Stimulated activated CD8-positive, alpha-beta memory T cell treated with anti-CD3 and anti-CD28 coated beads, Interleukin-2, amount 100 ng/mL, for 1 hour (primary cell): ENCODE measurements at regions not wholly inside any gene's neighbourhood (a gene's known extent, or its start where the extent isn't known, plus 50 kb on each side); places are given as distances from the start of the nearest gene placed in this dataset.
"Not testable (repeated sequence)": the region's sequence is repeated elsewhere in the genome, so short reads cannot be mapped to it uniquely, and the experiment has no call there.

Source experiments
- DNase-seq, 2 donors: peaks; one replicate each; pipeline ENCODE4 v3.0.0-alpha.2; 2020; ENCODE audit warnings: low read depth in 2 of 2

DNA sequence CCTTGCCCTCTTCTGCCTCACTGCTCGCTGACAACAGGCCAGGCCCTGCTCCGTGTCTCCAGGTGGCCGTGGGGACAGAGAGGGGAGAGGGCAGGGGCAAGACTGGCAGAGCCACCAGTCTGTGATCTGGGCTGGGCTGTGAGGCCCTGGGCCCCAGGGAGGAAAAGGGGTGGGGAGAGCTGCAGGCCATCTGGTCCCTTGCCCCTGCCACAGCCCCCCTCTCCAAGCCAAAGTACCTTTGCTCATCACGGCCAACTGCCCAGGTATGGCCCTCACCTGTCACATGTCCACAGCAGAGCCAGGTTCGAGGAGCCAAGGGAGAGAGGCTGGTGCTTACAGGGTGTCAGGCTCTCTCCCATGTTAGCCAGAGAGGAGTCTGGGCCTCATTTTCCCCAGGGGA, 91.4 kb upstream of the LHX1 start:
- no peak for DNase-seq

DNA sequence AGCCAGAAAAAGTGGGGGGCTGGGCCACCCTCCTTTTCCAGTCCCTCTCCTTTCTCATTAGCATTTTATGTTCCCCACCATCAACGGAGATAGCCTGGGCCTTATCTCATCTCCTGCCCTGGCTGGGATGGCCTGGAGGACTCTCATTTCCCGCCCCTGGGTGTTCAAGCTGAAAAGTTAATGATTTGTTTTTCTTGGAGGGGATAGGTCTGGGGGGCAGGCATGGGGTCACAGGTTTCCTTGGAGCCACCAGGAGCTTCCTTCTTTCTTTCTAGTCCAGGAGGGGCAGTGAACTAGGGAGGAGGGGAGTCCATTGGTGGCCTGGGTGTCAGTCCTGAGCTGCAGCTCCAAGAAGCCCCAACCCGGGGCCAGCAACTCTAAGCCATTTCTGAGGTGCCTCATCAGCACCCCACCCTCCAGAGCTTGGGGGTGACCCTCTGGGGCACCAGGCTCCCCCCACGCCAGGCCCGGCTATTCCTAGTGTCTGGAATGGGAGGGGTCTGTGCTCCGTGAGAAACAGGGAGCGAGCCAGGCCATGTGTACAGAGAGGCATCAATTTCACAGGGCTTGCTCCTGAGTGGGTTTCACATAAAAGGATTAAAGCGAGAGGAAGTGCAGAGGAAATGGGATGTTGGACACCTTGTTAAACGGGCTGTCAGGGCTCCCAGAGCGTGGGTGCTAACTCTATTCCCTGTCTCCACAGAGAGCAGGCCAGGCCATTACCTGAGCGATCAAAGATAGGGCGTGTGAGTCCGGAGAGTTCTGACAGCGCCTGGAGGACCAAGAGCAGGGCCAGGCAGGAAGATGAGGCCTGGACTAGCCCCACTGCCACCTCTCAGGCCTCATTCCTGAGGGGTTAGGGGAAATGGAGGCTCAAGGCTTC, 90.6 kb upstream of the LHX1 start:
- DNase-seq = no peak

DNA sequence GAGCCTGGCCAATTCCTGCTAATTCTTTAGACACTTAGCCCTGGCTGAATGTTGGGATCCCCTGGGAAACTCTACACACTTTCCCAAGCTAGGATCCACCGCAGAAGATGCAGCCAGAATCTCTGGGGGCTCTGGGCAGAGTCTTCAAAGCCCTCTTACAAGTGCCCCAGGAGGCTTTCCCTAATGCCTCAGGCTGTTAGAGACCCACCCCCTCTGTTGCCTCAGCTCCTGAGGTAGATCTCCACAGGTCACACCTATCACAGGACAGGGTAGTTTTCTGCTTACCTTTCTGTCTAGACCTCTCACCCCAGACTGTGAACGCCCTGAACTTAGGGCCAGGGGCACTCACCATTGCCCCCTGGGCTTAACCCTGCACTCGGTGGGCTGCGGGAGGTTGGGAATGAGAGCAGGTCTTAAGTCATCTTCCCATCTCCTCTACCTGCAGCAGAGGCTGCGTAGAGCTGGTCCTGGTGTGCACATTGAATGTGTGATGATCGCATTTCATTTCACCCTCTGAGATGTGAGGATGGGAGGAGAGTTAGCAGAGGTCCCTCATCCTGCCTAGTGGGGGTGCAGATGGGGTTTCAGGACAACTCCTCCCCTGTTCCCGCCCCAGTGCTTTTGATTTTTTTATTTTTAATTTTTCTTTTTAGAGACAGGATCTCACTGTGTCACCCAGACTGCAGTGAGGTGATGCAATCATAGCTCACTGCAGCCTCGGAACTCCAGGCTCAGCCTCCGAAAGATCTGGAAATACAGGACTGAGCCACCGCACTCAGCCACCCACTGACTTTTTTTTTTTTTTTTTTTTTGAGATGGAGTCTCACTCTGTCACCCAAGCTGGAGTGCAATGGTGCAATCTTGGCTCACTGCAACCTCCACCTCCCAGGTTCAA, 89.0 kb upstream of the LHX1 start:
- no peak for DNase-seq

DNA sequence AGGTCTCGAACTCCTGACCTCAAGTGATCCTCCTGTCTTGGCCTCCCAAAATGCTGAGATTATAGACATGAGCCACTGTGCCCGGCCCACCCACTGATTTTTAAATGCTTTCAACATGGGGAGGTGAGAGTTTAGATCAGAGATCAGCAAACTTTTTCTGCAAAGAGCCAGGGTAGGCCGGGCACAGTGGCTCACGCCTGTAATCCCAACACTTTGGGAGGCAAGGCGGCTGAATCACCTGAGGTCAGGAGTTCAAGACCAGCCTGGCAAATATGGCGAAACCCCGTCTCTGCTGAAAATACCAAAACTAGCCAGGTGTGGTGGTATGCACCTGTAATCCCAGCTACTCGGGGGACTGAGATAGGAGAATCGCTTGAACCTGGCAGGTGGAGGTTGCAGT, 88.3 kb upstream of the LHX1 start:
- not testable (repeated sequence) for DNase-seq

DNA sequence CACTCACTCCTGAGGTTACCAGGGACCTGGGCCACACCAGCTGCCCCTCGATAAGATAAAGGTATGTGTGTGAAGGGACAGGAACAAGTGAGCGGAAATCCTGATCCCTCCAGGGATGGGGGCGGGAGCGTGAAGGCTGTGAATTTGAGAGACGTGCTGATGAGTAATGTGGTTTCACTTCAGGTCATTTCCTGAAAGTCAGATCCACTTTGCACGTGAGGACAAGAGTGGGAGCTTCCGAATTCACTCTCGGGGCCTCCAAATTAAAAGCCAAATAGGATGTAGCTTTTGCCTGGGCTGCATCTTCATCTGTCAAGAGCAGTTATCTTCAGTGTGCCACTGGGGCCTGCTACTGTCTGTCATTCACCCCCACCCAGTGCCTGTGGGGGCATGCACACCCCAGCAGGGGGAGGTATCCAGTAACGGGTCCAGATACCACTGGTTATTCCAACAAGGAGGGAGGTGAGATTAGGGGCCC, 87.4 kb upstream of the LHX1 start:
- no peak for DNase-seq

DNA sequence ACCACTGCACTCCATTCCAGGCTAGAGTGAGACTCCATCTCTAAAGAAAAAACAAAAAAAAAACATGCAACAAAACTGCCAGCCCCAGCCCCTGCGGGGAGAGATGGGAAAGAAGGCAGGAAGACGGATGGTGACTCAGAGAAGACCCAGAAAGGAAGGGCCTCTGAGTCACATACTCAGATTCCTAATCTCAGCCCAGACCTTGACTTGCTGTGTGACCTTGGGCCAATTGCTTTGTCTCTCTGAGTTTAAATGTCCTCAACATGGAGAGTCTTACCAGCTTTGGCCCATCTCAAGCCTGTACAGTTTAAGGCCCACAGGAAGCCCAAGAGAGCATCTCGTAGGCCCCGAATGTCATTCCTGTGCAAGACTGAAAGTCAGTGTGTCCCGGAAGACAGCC, 86.5 kb upstream of the LHX1 start:
- no peak for DNase-seq

DNA sequence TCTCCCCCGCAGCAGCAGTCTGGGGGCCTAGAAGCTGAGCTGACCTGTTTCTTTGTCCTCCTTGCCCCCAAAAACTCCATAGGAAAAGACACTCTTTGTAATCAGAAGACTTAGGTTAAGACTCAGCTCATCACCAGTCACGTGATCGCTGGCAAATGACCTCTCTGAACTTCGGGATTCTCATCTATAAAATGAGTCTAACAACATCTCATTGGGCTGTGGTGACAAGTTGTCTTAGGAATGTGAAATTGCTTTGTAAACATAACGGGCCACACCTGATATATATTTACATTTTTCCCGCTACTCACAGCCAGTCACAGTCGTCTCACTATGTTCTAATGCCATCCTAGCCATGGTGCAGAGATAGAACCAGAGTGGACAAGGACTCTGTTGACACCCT, 86.0 kb upstream of the LHX1 start:
- DNase-seq = no peak

DNA sequence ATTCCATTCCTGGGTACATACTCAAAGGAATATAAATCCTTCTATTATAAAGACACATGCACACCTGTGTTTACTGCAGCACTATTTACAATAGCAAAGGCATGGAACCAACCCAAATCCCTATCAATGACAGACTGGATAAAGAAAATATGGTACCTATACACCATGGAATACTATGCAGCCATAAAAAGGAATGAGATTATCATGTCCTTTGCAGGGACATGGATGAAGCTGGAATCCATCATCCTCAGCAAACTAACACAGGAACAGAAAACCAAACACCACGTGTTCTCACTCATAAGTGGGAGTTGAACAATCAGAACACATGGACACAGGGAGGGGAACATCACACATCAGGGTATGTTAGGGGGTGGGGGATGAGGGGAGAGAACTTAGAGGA, 84.8 kb upstream of the LHX1 start:
- DNase-seq = not testable (repeated sequence)

DNA sequence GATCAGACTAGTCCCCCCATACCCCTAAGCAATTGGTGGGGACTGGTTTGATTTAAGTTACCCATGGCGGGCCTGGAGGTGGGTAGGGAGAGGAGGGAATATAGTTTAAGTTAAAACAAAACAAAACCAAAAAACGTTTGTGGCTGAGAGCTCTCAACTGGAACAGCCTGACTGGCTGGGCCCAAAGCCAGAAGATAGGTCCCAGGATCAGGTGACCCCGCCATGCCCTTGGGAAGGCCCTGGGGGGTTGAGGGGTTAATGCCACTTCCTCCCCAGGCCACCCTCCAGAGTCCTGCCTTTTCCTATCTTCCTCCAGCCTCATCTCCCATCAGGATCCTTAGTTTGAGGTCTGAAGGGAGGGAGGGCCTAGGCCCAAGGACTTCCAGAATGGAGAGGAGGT, 82.3 kb upstream of the LHX1 start:
- no peak for DNase-seq

DNA sequence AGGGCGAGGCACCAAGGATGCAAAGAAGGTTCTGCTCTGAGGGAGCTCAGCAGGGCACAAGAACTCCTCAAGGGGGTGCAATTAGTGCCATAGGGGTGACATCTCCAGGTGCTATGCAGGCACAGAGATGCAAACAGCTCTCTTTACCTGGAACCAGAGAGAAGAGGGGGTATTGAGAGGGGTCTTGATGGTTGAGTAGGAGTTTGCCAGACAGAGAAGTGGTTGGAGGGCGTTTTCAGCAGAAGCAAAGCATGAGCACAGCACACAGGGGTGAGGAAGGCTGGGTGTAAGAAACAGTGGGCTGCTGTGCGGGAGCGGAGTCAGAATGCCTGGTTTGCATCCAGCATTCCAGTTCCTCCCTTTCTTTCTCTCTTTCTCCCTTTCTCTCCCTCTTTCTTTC, 81.8 kb upstream of the LHX1 start:
- DNase-seq = no peak

DNA sequence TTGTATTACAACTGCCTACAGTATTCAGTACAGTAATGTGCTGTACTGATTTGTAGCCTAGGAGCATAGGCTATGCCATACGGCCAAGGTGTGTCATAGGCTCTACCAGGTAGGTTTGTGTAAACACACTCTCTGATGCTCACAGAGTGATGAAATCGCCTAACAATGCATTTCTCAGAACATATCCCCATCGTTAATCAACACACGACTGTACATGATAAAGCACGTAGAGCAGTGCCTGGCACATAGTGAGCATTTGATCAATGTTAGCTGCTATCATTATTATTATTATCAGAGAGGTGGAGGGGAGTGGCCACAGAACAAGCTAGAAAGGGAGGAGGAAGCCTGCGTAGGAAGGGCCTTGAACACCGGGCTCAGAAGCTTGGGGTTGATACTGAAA, 81.1 kb upstream of the LHX1 start:
- no peak for DNase-seq

DNA sequence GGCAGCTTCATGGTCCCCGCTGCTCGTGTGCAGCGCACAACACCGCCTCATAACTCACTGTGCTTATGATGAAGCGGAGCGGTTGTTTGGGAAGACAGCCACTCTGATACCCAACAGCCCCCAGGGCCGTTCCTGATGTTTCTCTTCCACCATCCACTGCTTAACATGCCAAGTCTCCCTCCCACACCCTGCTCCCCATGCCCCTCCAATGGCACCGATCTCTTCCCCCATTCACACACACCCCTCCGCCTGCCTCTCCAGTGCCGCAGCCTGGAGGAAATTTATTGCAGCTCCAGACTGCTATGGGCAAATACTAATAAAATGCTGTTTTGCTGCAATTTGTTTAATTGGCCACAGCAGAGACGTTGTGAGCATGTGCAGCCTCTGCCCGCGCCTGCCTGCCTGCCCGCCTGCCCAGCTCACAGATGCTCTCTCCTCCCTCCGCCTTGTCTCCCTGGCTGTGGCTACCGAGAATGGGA, 80.3 kb upstream of the LHX1 start:
- no peak for DNase-seq

DNA sequence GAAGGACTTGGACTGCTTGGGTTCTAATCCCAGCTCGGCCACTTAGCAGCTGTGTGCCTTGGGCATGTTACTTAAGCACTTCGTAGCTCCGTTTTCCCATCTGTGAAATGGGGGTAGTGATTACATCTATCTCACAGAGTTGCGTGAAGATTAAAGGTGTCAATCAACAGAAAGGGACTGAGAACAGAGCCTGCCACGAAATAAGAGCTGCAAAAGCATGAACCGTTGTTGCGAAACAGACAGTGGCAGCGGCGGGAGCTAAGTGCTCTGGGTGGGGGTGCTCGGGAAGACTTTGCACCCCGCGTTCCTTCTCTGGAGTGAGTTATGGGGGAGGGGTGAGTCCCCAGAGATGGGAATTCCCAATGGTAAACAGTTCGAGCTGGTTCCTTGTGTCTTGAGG, 79.6 kb upstream of the LHX1 start:
- no peak for DNase-seq

DNA sequence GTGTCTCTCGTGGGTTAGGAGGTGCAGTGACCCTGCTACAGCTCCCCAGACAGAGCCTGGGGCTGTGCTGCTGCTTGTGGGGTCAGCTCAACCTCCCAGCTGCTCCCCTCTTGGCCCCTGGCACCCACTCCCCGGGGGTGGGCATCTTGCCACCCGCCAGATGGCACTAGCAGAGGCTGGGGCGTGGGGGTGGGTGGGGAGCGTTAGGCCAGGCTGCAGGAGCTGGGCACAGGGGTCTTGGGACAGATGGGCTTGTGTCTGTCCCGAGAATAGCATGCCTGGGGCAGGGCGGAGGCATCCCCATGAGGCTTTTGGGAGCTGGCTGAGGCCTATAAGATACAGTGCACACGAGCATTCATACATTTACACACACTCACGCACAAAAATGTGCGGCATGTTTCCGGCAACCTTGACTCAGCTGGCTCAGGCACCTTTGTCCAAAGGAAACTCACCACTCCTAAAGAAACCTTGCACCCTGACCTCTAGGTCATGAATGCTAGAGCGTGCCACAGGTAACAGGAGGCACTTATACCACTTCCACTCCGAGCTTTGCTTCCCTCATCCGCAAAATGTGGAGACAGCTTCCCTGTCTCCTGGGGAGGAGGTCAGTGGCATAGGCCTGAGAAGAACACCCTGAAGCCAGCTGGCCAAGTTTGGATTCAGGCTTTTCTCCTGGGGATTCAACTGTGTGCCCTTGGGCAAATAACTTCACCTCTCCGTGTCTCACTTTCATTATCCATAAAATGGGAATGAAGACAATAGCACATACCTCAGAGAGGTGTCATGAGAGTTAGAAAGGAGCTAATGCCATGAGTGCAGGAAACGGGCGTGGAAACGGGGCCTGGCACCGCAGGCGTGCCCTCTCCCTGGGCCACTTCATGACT, 78.9 kb upstream of the LHX1 start:
- DNase-seq = no peak

DNA sequence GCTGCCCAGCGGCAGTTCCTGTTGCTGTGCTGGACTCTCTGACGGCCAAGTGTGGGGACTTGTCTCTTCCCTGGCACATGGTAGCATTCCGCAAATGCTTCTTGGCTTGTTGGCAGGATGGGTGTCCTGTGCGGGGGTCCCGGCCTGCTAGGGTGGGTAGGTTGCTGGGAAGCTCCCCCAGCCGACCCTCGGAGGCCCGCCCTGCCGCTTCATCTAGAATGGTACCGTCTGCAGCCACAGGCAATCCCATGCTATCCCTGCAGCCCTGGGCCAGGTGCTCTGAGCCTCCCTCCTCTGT, 78.3 kb upstream of the LHX1 start:
- DNase-seq = no peak

DNA sequence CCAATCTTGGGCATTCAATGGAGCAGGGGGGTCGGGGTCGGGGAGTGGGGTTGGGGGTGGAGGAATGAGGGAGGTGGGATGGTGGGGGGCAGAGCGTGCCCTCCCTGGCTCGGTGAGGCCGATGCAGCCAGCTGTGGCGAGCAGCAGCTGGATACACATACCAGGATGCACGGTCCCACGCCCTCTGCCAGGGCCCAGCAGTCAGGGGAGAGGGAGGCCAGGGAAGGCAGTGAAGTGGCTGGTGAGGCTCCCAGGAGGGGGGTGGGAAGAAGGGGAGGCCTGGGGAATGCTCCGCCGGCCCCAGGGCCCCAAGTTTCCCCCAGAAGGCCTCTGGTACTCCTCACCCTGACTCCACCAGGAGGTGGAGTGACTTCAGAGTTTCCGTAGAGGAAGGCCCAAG, 77.6 kb upstream of the LHX1 start:
- no peak for DNase-seq

DNA sequence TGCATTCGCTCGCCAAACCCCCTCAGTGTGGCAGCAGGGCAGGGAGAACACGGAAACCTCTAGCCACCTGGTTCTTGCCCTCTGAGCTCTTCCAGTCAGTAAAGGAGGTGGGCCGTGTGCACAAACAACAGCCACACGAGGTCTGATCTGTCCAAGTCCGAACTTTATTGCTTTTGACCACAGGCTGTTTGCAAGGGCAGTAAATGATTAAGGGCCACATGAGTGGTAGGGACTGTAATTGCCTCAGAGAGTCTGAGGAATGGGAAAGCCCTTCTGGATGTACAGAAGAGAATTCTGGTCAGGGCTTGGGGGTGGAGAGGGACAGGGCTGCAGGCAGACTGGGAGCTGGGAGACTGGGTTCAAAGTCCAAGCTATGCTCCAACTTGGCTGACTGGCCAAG, 75.7 kb upstream of the LHX1 start:
- no peak for DNase-seq

DNA sequence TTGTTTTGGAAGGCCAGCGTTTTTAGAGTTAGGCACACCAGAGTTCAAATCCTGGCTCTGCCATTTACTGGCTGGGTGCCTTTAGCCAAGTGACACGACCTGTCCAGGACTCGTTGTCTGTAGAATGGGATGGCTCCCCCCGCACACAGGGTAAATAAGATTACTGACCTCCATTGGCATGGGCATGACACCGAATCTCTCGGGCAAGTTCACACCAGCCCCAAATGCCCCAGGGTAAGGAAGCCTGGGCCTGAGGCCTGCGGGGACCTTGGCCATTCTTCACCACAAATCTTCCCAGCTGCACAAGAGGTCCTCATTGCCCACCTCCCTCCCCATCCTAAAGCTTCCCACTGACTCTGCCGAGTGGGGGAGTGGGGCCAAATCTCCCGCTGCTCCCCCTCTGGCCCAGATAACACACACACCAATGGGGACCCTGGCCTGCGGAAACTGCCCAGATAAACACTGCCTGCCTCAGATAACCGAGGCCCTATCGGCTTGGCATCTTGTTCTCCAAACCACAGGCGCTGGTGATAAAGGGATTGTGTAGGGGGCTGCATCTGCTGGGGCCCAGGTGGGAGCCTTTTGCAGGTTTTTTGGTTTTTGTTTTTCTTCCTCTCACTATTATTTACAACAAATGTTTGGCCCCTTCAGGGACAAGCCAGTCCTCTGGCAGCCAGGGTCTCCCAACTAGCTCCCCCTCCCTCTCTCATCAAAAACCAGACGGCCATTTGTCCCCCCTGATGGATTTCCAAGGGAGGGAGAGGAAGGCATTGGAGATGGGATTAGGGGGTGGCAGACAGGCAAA, 75.0 kb upstream of the LHX1 start:
- no peak for DNase-seq

DNA sequence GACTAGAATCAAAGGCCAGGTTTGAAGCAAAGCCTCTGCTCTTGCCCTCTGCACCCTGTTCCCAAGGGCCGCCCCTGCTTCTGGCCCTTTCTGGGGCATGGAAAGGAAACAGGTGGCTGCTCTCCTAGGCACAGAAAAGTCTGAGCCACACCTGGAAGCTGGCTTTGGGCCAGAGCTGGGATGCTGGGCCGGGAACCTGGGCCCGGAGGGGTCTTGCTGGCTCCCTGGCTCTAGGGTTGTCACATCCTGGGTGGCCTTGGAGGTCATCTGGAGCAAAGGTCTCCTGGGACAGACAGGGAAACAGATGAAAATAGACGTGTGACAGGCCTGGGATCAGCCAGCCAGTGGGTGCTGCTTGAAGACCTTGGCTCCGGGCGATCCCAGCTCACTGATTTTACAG, 74.1 kb upstream of the LHX1 start:
- DNase-seq = no peak

DNA sequence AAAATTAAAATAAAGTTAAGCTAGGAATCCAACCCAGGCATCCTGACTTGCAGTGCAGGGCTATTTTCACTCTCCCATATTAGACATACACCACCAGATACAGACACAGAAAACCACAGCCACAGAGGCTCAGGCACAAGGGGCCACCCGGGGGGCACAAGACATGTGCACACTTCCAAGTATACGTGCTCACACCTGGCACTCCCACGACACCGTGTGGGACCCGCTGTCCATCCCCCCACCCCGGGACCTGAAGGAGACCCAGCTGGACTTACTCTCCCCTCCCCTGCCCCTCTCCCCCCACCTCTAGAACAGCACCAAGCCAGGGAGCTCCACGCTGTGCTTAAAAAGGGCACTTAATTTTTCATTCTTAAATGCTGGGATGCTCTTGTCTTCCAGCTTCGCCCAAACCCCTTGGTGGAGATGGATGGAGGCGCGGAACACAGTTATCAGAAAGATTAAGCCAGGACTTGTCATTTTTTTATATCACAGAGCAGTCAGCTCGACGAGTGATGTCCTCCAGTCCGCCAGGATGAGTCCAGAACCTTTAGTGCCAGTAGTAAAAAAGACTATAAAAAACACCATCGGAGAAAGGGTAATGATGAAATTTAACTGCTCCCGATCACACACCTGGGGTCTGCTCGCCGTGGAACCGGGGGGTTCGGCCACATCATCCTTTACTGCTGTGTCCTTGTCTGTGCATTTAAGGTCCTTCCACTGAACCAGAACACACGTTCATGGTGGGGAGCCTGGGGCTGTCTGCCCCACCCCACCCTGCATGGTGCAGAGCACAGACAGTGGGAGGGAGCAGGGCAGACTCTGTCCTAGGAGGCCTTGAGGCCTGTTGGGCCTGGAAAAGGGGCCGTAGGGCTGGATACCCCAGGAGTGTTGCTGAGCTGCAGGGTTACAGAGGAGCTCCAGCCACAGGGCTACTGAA, 73.3 kb upstream of the LHX1 start:
- no peak for DNase-seq
